GM12878 (cell line): ENCODE measurements at regions not wholly inside any gene's neighbourhood (a gene's known extent, or its start where the extent isn't known, plus 50 kb on each side); places are given as distances from the start of the nearest gene placed in this dataset.

Experiments
- ATAC-seq: fragments of 200-7000 bp; cut with Tn5 transposase; 3 replicates; pipeline ENCODE4 v1.9.1; 2020; ENCODE audit warnings: mild to moderate bottlenecking, moderate library complexity
- BruUV-seq: library from RNA; stranded (reverse); fragments of 400-500 nt; replicated peaks from 2 replicates; lab custom pipeline; 2021; lab: Mats Ljungman, UMichigan
- CTCF ChIA-PET: fragments of 300-600 bp; sonication (Branson Sonifier 250); formaldehyde crosslinking; extraction: SDS; loops from one replicate; lab custom pipeline; 2021; ENCODE audit warnings: inconsistent platforms; lab: Yijun Ruan, JAX
- POLR2A ChIA-PET: fragments of 350-600 bp; formaldehyde crosslinking; extraction: SDS; loops from one replicate; lab custom pipeline; 2021; ENCODE audit warnings: inconsistent platforms; lab: Charles Lee
- RAD21 ChIA-PET: fragments of 300-600 bp; sonication (Branson Sonifier 250); formaldehyde crosslinking; loops from one replicate; lab custom pipeline; 2023; ENCODE audit warnings: antibody characterized with exemption; ENCODE audit not compliant: unreplicated experiment; lab: Charles Lee
- SMC1A ChIA-PET: fragments of 300-600 bp; sonication (Branson Sonifier 250); formaldehyde crosslinking; loops from one replicate; lab custom pipeline; 2023; ENCODE audit not compliant: unreplicated experiment, uncharacterized antibody; lab: Charles Lee
- DNase-seq: peaks from one replicate; pipeline ENCODE4 v3.0.0-alpha.2; 2011; ENCODE audit warnings: low read depth, low spot score
- FAIRE-seq: peaks from 3 replicates; lab custom pipeline; 2011; peaks lifted over from hg19 to GRCh38; lab: Jason Lieb, UNC
- H2AFZ ChIP-seq: 2 replicates; pipeline ENCODE4 v1.6.0; 2011; ENCODE audit warnings: low read depth, low read length, control low read depth; ENCODE audit not compliant: control insufficient read depth
- H3K27ac ChIP-seq: 2 replicates; pipeline ENCODE4 v1.5.1; 2011; ENCODE audit warnings: control low read depth; ENCODE audit not compliant: control insufficient read depth, insufficient read depth
- H3K27me3 ChIP-seq, 2 experiments: replicated peaks in 1 of 2; 2 replicates each; pipeline versions ENCODE4 v1.6.0 to v1.6.1; 2011; ENCODE audit warnings: low read length in 1 of 2; ENCODE audit not compliant: control insufficient read depth in 2 of 2, insufficient read depth in 2 of 2
- H3K36me3 ChIP-seq, 2 experiments: 2 replicates each; pipeline ENCODE4 v1.5.1; 2011; ENCODE audit warnings: low read length in 1 of 2; ENCODE audit not compliant: control insufficient read depth in 2 of 2, insufficient read depth in 2 of 2
- H3K4me1 ChIP-seq: 2 replicates; pipeline ENCODE4 v1.6.1; 2011; ENCODE audit warnings: mild to moderate bottlenecking, low read length, moderate library complexity, mixed read lengths; ENCODE audit not compliant: control insufficient read depth, insufficient read depth
- H3K4me2 ChIP-seq: 2 replicates; pipeline ENCODE4 v1.6.0; 2011; ENCODE audit warnings: control low read depth; ENCODE audit not compliant: control insufficient read depth, insufficient read depth
- H3K4me3 ChIP-seq: fragments of 200-600 bp; sonication (generic); 2 replicates; pipeline ENCODE4 v1.5.1; 2016
- H3K79me2 ChIP-seq: 2 replicates; pipeline ENCODE4 v1.6.0; 2011; ENCODE audit warnings: low read length; ENCODE audit not compliant: control insufficient read depth, insufficient read depth
- H3K9ac ChIP-seq: 2 replicates; pipeline ENCODE4 v1.8.0; 2011; ENCODE audit warnings: low read length, control low read depth, mixed read lengths; ENCODE audit not compliant: control insufficient read depth, insufficient read depth
- H3K9me3 ChIP-seq: replicated peaks from 3 replicates; pipeline ENCODE4 v1.5.1; 2011; ENCODE audit warnings: mild to moderate bottlenecking, low read length; ENCODE audit not compliant: control insufficient read depth, insufficient read depth
- H4K20me1 ChIP-seq: 2 replicates; pipeline ENCODE4 v1.6.0; 2011; ENCODE audit not compliant: control insufficient read depth, insufficient read depth
- ASH2L ChIP-seq: fragments of 300-600, 200-600 bp; sonication (generic); IDR thresholded peaks from 2 replicates; pipeline ENCODE4 v1.6.1; 2017; ENCODE audit warnings: low read depth, mild to moderate bottlenecking, borderline replicate concordance
- CBX5 ChIP-seq: sonication (generic); IDR thresholded peaks from 2 replicates; pipeline ENCODE4 v1.6.1; 2016; ENCODE audit warnings: low read depth, moderate library complexity, mild to moderate bottlenecking, inconsistent platforms
- EED ChIP-seq: sonication (generic); IDR thresholded peaks from 2 replicates; pipeline ENCODE4 v1.6.1; 2016; ENCODE audit warnings: antibody characterized with exemption, low read depth
- GATAD2B ChIP-seq: fragments of 450-650 bp; conservative IDR thresholded peaks from 2 replicates; pipeline ENCODE4 v1.6.1; 2017; ENCODE audit warnings: low read depth, mild to moderate bottlenecking, moderate library complexity
- IRF5 ChIP-seq: fragments of 450-650 bp; IDR thresholded peaks from 2 replicates; pipeline ENCODE4 v1.6.1; 2017; ENCODE audit warnings: borderline replicate concordance
- LARP7 ChIP-seq: fragments of 450-650 bp; IDR thresholded peaks from 2 replicates; pipeline ENCODE4 v1.6.1; 2017; ENCODE audit warnings: mild to moderate bottlenecking
- MYB ChIP-seq: fragments of 150-350 bp; IDR thresholded peaks from 2 replicates; pipeline ENCODE4 v1.6.1; 2014; ENCODE audit warnings: mild to moderate bottlenecking, low read depth, low read length, borderline replicate concordance
- PAX5 ChIP-seq: IDR thresholded peaks from 2 replicates; pipeline ENCODE4 v1.6.1; 2011; ENCODE audit warnings: low read depth, low read length, borderline replicate concordance
- RFX5 ChIP-seq: IDR thresholded peaks from 2 replicates; pipeline ENCODE4 v1.6.1; 2011; ENCODE audit warnings: low read depth, low read length, improper control_type of control experiment
- TARDBP ChIP-seq: IDR thresholded peaks from 2 replicates; pipeline ENCODE4 v1.6.1; 2016; ENCODE audit warnings: borderline replicate concordance
- ZNF384 ChIP-seq: IDR thresholded peaks from 2 replicates; pipeline ENCODE4 v1.6.1; 2012; ENCODE audit warnings: low read depth, mild to moderate bottlenecking, low read length, improper control_type of control experiment, borderline replicate concordance
- ZZZ3 ChIP-seq: IDR thresholded peaks from 2 replicates; pipeline ENCODE4 v1.6.1; 2011; ENCODE audit warnings: low read depth; ENCODE audit not compliant: control insufficient read depth, insufficient read length
- WGBS: methylation state at CpG from one replicate; pipeline ENCODE4 v1.1.6; 2016; ENCODE audit warnings: low lambda C conversion rate; ENCODE audit not compliant: insufficient replicate concordance, insufficient coverage; ENCODE audit errors: missing lambda C conversion rate; 5-methylcytosine and 5-hydroxymethylcytosine counted together
- in situ Hi-C: fragments of 300-500 bp; cut with MboI; formaldehyde crosslinking; loops from 9 replicates; pipeline ENCODE4 v1.14.3; 2018; ENCODE audit warnings: mixed read lengths
- intact Hi-C: fragments of 100-400 bp; cut with micrococcal nuclease; formaldehyde crosslinking; loops from one replicate; pipeline ENCODE4 v1.14.2; 2022; ENCODE audit not compliant: unreplicated experiment
- TF ChIP-seq, protein P1 (sequence below): IDR thresholded peaks from 2 replicates; pipeline ENCODE4 v1.6.1; 2011; ENCODE audit warnings: borderline replicate concordance, low read depth, mild to moderate bottlenecking, moderate library complexity, mixed read lengths, low read length; ENCODE audit not compliant: insufficient read depth; ENCODE audit errors: extremely low read length

- POLR2A ChIA-PET: no interaction called here
- H2AFZ ChIP-seq: no peak overlapping the region
- no peak overlapping the region for H3K9ac ChIP-seq
- H3K27ac ChIP-seq: no peak overlapping the region
- BruUV-seq: no TSS peak
- H3K9me3 ChIP-seq: no peaks in the 10 kb centered on the region
- H3K79me2 ChIP-seq: no peaks in the 10 kb centered on the region
- intact Hi-C loops (no loop called here), in situ Hi-C loops (no loop called here)
- FAIRE-seq (no peak), ATAC-seq (no peak), DNase-seq (no peak)
- H3K4me1 ChIP-seq: no peaks in the 10 kb centered on the region
- no peak for TF ChIP-seq CBX5
- TF ChIP-seq LARP7: no peak
- no peaks in the 10 kb centered on the region for H3K36me3 ChIP-seq
- SMC1A ChIA-PET: no interaction called here
- CTCF ChIA-PET: no interaction called here
- 25% methylated on average over 5 of the region's 5 CpGs for whole genome bisulfite sequencing
- no peaks in the 10 kb centered on the region for H4K20me1 ChIP-seq
- RAD21 ChIA-PET: no interaction called here
- H3K4me2 ChIP-seq: no peak overlapping the region
- no peak overlapping the region for H3K4me3 ChIP-seq
- no peaks in the 10 kb centered on the region for H3K27me3 ChIP-seq
These were observed 94.9 kb upstream of the SLC27A6 start for GRCh38 chr5:128870373-128870772.

DNA sequence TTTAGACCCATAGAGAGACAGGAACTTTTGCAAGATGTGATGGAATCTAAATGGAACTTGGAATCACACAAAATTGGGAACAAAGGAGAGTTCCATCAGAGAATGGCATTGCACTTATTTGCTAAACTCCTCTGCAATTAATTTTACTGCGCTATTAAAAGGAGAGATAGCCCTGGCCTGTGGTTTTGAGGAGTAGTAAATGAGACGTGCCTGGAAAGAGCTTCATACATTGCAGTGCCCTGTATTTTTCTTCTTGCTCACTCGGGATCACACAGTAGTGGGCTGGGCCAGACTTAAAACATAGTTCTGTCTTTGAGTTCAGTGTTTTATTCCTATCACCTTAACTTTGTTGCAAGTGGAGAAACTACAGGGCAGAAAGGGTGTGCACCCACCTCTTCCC lies 94.4 kb upstream of the SLC27A6 start:
- ATAC-seq (no peak), DNase-seq (no peak)
- no peaks in the 10 kb centered on the region for H3K4me1 ChIP-seq
- in situ Hi-C loops: no loop called here
- POLR2A ChIA-PET: no interaction called here
- TF ChIP-seq ASH2L (no peak), ZNF384 (no peak), MYB (no peak), IRF5 (no peak), ZZZ3 (no peak), RFX5 (no peak), TARDBP (no peak), GATAD2B (no peak), EED (no peak), PAX5 (no peak)
- TF ChIP-seq, protein P1, sequence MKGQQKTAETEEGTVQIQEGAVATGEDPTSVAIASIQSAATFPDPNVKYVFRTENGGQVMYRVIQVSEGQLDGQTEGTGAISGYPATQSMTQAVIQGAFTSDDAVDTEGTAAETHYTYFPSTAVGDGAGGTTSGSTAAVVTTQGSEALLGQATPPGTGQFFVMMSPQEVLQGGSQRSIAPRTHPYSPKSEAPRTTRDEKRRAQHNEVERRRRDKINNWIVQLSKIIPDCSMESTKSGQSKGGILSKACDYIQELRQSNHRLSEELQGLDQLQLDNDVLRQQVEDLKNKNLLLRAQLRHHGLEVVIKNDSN: no peak
- TF ChIP-seq, all 136 proteins: peak for 0
- no peaks in the 10 kb centered on the region for H3K27me3 ChIP-seq
- FAIRE-seq: no peak
- H3K79me2 ChIP-seq: no peaks in the 10 kb centered on the region
- H4K20me1 ChIP-seq: no peaks in the 10 kb centered on the region
- SMC1A ChIA-PET: interaction anchor here (0.9 kb wide), 1 partner anchor 15 kb away, joined by 3 read pairs; no protein-coding TSS in a partner anchor
- 3% methylated on average over 3 of the region's 3 CpGs for WGBS
- intact Hi-C loops: no loop called here
- H3K9ac ChIP-seq: no peak overlapping the region
- H3K36me3 ChIP-seq: no peaks in the 10 kb centered on the region
- H3K27ac ChIP-seq: no peak overlapping the region
- CTCF ChIA-PET: no interaction called here
- RAD21 ChIA-PET: no interaction called here
- H3K9me3 ChIP-seq: no peaks in the 10 kb centered on the region
- H2AFZ ChIP-seq: no peak overlapping the region
- H3K4me2 ChIP-seq: no peak overlapping the region
- H3K4me3 ChIP-seq: no peak overlapping the region
- BruUV-seq: no TSS peak
